PC-3 (cell line): ENCODE measurements at regions not wholly inside any gene's neighbourhood (a gene's known extent, or its start where the extent isn't known, plus 50 kb on each side); places are given as distances from the start of the nearest gene placed in this dataset.

Experiments
- ATAC-seq: fragments of 200-7000 bp; cut with Tn5 transposase; 2 replicates; pipeline ENCODE4 v1.9.1; 2020; ENCODE audit warnings: mild to moderate bottlenecking, moderate library complexity
- BruUV-seq: library from RNA; stranded (reverse); fragments of 400-500 nt; replicated peaks from 2 replicates; lab custom pipeline; 2021; lab: Mats Ljungman, UMichigan
- CTCF ChIA-PET: fragments of 300-600 bp; sonication (Branson Sonifier 250); formaldehyde crosslinking; loops from one replicate; lab custom pipeline; 2022; ENCODE audit warnings: antibody characterized with exemption; lab: Charles Lee
- POLR2A ChIA-PET: fragments of 300-600 bp; sonication (Branson Sonifier 250); formaldehyde crosslinking; loops from one replicate; lab custom pipeline; 2022; ENCODE audit warnings: antibody characterized with exemption; ENCODE audit not compliant: unreplicated experiment; lab: Charles Lee
- DNase-seq: peaks from one replicate; pipeline ENCODE4 v3.0.0-alpha.2; 2015
- H2AFZ ChIP-seq: fragments of 300-600 bp; sonication (generic); 2 replicates; pipeline ENCODE4 v1.6.0; 2016; ENCODE audit warnings: antibody characterized with exemption, low read length
- H3F3A ChIP-seq: fragments of 300-600 bp; sonication (generic); one replicate; pipeline ENCODE4 v1.6.0; 2017; ENCODE audit warnings: antibody characterized with exemption, low read length, control low read depth, mild to moderate bottlenecking; ENCODE audit not compliant: unreplicated experiment
- H3K27ac ChIP-seq: fragments of 300-600 bp; sonication (generic); 2 replicates; pipeline ENCODE4 v1.5.1; 2016; ENCODE audit warnings: mild to moderate bottlenecking, low read length
- H3K27me3 ChIP-seq: fragments of 300-600 bp; sonication (generic); 2 replicates; pipeline ENCODE4 v1.6.1; 2016; ENCODE audit warnings: low read length, mixed read lengths
- H3K36me3 ChIP-seq: fragments of 300-600 bp; sonication (generic); 2 replicates; pipeline ENCODE4 v1.6.1; 2016; ENCODE audit warnings: low read depth, mixed run types, low read length, mixed read lengths
- H3K4me1 ChIP-seq: fragments of 300-600 bp; sonication (generic); 2 replicates; pipeline ENCODE4 v1.5.1; 2016; ENCODE audit warnings: low read length; ENCODE audit not compliant: insufficient read depth
- H3K4me2 ChIP-seq: fragments of 300-600 bp; sonication (generic); 2 replicates; pipeline ENCODE4 v1.6.0; 2016; ENCODE audit warnings: low read length
- H3K4me3 ChIP-seq: fragments of 300-600 bp; sonication (generic); 2 replicates; pipeline ENCODE4 v1.5.1; 2016; ENCODE audit warnings: mild to moderate bottlenecking, low read length, mixed read lengths
- H3K79me2 ChIP-seq: fragments of 300-600 bp; sonication (generic); 2 replicates; pipeline ENCODE4 v1.6.1; 2017; ENCODE audit warnings: low read length, mixed read lengths
- H3K9ac ChIP-seq: fragments of 300-600 bp; sonication (generic); 2 replicates; pipeline ENCODE4 v1.6.0; 2016; ENCODE audit warnings: mild to moderate bottlenecking, low read length
- H3K9me2 ChIP-seq: fragments of 300-600 bp; sonication (generic); replicated peaks from 2 replicates; pipeline ENCODE4 v1.6.1; 2016; ENCODE audit warnings: mixed run types, low read length, mixed read lengths
- H3K9me3 ChIP-seq: fragments of 300-600 bp; sonication (generic); 2 replicates; pipeline ENCODE4 v1.6.1; 2016; ENCODE audit warnings: low read length, mixed read lengths
- H4K20me1 ChIP-seq: fragments of 300-600 bp; sonication (generic); 2 replicates; pipeline ENCODE4 v1.6.1; 2016; ENCODE audit warnings: low read length, mixed read lengths
- CTCF ChIP-seq: fragments of 300-600 bp; sonication (generic); conservative IDR thresholded peaks from 2 replicates; pipeline ENCODE4 v1.5.1; 2017; ENCODE audit warnings: antibody characterized with exemption, low read depth, mild to moderate bottlenecking, low read length
- EZH2 ChIP-seq: fragments of 300-600 bp; sonication (generic); IDR thresholded peaks from one replicate; pipeline ENCODE4 v1.6.1; 2017; ENCODE audit warnings: antibody characterized with exemption, mild to moderate bottlenecking, low read length; ENCODE audit not compliant: unreplicated experiment
- EZH2phosphoT487 ChIP-seq: fragments of 300-600 bp; sonication (generic); IDR thresholded peaks from 2 replicates; pipeline ENCODE4 v1.6.1; 2018; ENCODE audit warnings: mild to moderate bottlenecking, antibody characterized with exemption, low read length, borderline replicate concordance
- intact Hi-C: fragments of 100-400 bp; cut with micrococcal nuclease; formaldehyde crosslinking; loops from 2 replicates; pipeline ENCODE4 v1.9.0; 2023

GRCh38 chr5:117734056-117734455 is 1159.4 kb upstream of the SEMA6A start:
- intact Hi-C loops = no loop called here
- TF ChIP-seq EZH2phosphoT487 (no peak), EZH2 (no peak), CTCF (no peak)
- H3K27ac ChIP-seq = no peak overlapping the region
- no peaks in the 10 kb centered on the region for H3K4me1 ChIP-seq
- H3F3A ChIP-seq = no peaks in the 10 kb centered on the region
- ATAC-seq = no peak
- H3K27me3 ChIP-seq = no peaks in the 10 kb centered on the region
- no peak overlapping the region for H3K9ac ChIP-seq
- BruUV-seq = no TSS peak
- DNase-seq = no peak
- no peaks in the 10 kb centered on the region for H3K36me3 ChIP-seq
- no peaks in the 10 kb centered on the region for H4K20me1 ChIP-seq
- H3K4me3 ChIP-seq = no peak overlapping the region
- no peak overlapping the region for H2AFZ ChIP-seq
- ChIA-PET CTCF (no interaction called here), POLR2A (no interaction called here)
- no peaks in the 10 kb centered on the region for H3K9me3 ChIP-seq
- no peaks in the 10 kb centered on the region for H3K9me2 ChIP-seq
- no peaks in the 10 kb centered on the region for H3K79me2 ChIP-seq
- H3K4me2 ChIP-seq = no peak overlapping the region

GRCh38 chr5:117733051-117733450 is 1158.4 kb upstream of the SEMA6A start:
- H3K9me3 ChIP-seq = no peaks in the 10 kb centered on the region
- no TSS peak for BruUV-seq
- no peaks in the 10 kb centered on the region for H3K36me3 ChIP-seq
- ATAC-seq = no peak
- no peak overlapping the region for H2AFZ ChIP-seq
- no peak overlapping the region for H3K9ac ChIP-seq
- H3K4me1 ChIP-seq = no peaks in the 10 kb centered on the region
- TF ChIP-seq EZH2 = no peak
- no peak for TF ChIP-seq CTCF
- TF ChIP-seq EZH2phosphoT487 = no peak
- no peak overlapping the region for H3K4me3 ChIP-seq
- no peaks in the 10 kb centered on the region for H3F3A ChIP-seq
- no peaks in the 10 kb centered on the region for H3K27me3 ChIP-seq
- no peaks in the 10 kb centered on the region for H3K79me2 ChIP-seq
- no peak for DNase-seq
- POLR2A ChIA-PET = no interaction called here
- intact Hi-C loops = no loop called here
- no peak overlapping the region for H3K27ac ChIP-seq
- H3K9me2 ChIP-seq = no peaks in the 10 kb centered on the region
- no peak overlapping the region for H3K4me2 ChIP-seq
- no peaks in the 10 kb centered on the region for H4K20me1 ChIP-seq
- CTCF ChIA-PET = no interaction called here

- H3K4me1 ChIP-seq = no peaks in the 10 kb centered on the region
- intact Hi-C loops = no loop called here
- H3K27ac ChIP-seq = no peak overlapping the region
- H3K4me2 ChIP-seq = no peak overlapping the region
- H3K27me3 ChIP-seq = no peaks in the 10 kb centered on the region
- no peaks in the 10 kb centered on the region for H3K9me2 ChIP-seq
- H3K9me3 ChIP-seq = no peaks in the 10 kb centered on the region
- ChIA-PET POLR2A (no interaction called here), CTCF (no interaction called here)
- no peak overlapping the region for H3K4me3 ChIP-seq
- H3K79me2 ChIP-seq = no peaks in the 10 kb centered on the region
- ATAC-seq (no peak), DNase-seq (no peak)
- H3F3A ChIP-seq = no peaks in the 10 kb centered on the region
- H4K20me1 ChIP-seq = no peaks in the 10 kb centered on the region
- no peak for TF ChIP-seq EZH2
- no peak for TF ChIP-seq CTCF
- no peak for TF ChIP-seq EZH2phosphoT487
- H3K36me3 ChIP-seq = no peaks in the 10 kb centered on the region
- no peak overlapping the region for H2AFZ ChIP-seq
- no peak overlapping the region for H3K9ac ChIP-seq
- no TSS peak for BruUV-seq
These were observed 1157.6 kb upstream of the SEMA6A start for GRCh38 chr5:117732264-117732663.
